T follicular helper cell (primary cell): ENCODE measurements at regions not wholly inside any gene's neighbourhood (a gene's known extent, or its start where the extent isn't known, plus 50 kb on each side); places are given as distances from the start of the nearest gene placed in this dataset.

Source experiments
- DNase-seq: peaks from one replicate; pipeline ENCODE4 v3.0.0-alpha.2; 2020; ENCODE audit warnings: low read depth

GRCh38 chr18:60134806-60135205, 235.0 kb downstream of the PMAIP1 start:
- DNase-seq: no peak

- no peak for DNase-seq
These were observed 230.5 kb downstream of the PMAIP1 start for GRCh38 chr18:60130284-60130683.

GRCh38 chr18:60123031-60123430, 223.2 kb downstream of the PMAIP1 start:
- DNase-seq: no peak

GRCh38 chr18:60122339-60122738, 222.5 kb downstream of the PMAIP1 start:
- DNase-seq: no peak

GRCh38 chr18:60120231-60120750, 220.5 kb downstream of the PMAIP1 start:
- no peak for DNase-seq

- no peak for DNase-seq
These were observed 217.5 kb downstream of the PMAIP1 start for GRCh38 chr18:60117321-60117720.

- no peak for DNase-seq
These were observed 213.6 kb downstream of the PMAIP1 start for GRCh38 chr18:60113396-60113795.

- DNase-seq: no peak
These were observed 212.6 kb downstream of the PMAIP1 start for GRCh38 chr18:60112369-60112768.

- no peak for DNase-seq
These were observed 211.7 kb downstream of the PMAIP1 start for GRCh38 chr18:60111525-60111924.

GRCh38 chr18:60110836-60111235, 211.0 kb downstream of the PMAIP1 start:
- no peak for DNase-seq

- DNase-seq: no peak
These were observed 201.0 kb downstream of the PMAIP1 start for GRCh38 chr18:60100778-60101177.

GRCh38 chr18:60099709-60100108, 199.9 kb downstream of the PMAIP1 start:
- DNase-seq: no peak

- no peak for DNase-seq
These were observed 196.6 kb downstream of the PMAIP1 start for GRCh38 chr18:60096428-60096827.

- DNase-seq: no peak
These were observed 192.3 kb downstream of the PMAIP1 start for GRCh38 chr18:60092073-60092472.

GRCh38 chr18:60090170-60090569, 190.4 kb downstream of the PMAIP1 start:
- DNase-seq: no peak

- DNase-seq: no peak
These were observed 183.0 kb downstream of the PMAIP1 start for GRCh38 chr18:60082790-60083189.

GRCh38 chr18:60082282-60082681, 182.5 kb downstream of the PMAIP1 start:
- DNase-seq: no peak

- no peak for DNase-seq
These were observed 175.7 kb downstream of the PMAIP1 start for GRCh38 chr18:60075477-60075876.

- DNase-seq: no peak
These were observed 170.8 kb downstream of the PMAIP1 start for GRCh38 chr18:60070631-60071030.

GRCh38 chr18:60069145-60069544, 169.3 kb downstream of the PMAIP1 start:
- no peak for DNase-seq

- no peak for DNase-seq
These were observed 167.8 kb downstream of the PMAIP1 start for GRCh38 chr18:60067426-60068210.

- DNase-seq: no peak
These were observed 166.6 kb downstream of the PMAIP1 start for GRCh38 chr18:60066219-60066975.

GRCh38 chr18:60064271-60064670, 164.5 kb downstream of the PMAIP1 start:
- DNase-seq: no peak
